IMR-90 (cell line): ENCODE measurements at regions not wholly inside any gene's neighbourhood (a gene's known extent, or its start where the extent isn't known, plus 50 kb on each side); places are given as distances from the start of the nearest gene placed in this dataset.

Experiments
- ATAC-seq: fragments of 200-7000 bp; cut with Tn5 transposase; 2 replicates; pipeline ENCODE4 v1.9.1; 2020; ENCODE audit warnings: low read depth, mild to moderate bottlenecking, moderate library complexity
- BruUV-seq: library from RNA; stranded (reverse); fragments of 400-500 nt; replicated peaks from 2 replicates; lab custom pipeline; 2021; lab: Mats Ljungman, UMichigan
- CTCF ChIA-PET: fragments of 300-600 bp; formaldehyde crosslinking; extraction: SDS; loops from one replicate; lab custom pipeline; 2021; ENCODE audit warnings: antibody characterized with exemption; lab: Yijun Ruan, JAX
- POLR2A ChIA-PET: fragments of 300-600 bp; sonication (Branson Sonifier 250); formaldehyde crosslinking; loops from one replicate; lab custom pipeline; 2022; ENCODE audit warnings: antibody characterized with exemption; ENCODE audit not compliant: unreplicated experiment; lab: Charles Lee
- DNase-seq: peaks from one replicate; pipeline ENCODE4 v3.0.0; 2013
- H2AFZ ChIP-seq: replicated peaks from 2 replicates; pipeline ENCODE3; 2013; ENCODE audit warnings: low read length, mild to moderate bottlenecking; ENCODE audit not compliant: poor library complexity
- H2AK5ac ChIP-seq: 2 replicates; pipeline ENCODE4 v1.6.1; 2013; ENCODE audit warnings: low read depth, low read length, inconsistent platforms
- H2AK9ac ChIP-seq: replicated peaks from 2 replicates; pipeline ENCODE3; 2013; ENCODE audit warnings: mild to moderate bottlenecking, low read depth, low read length, moderate library complexity; ENCODE audit not compliant: poor library complexity
- H2BK120ac ChIP-seq: 2 replicates; pipeline ENCODE4 v1.6.1; 2013; ENCODE audit warnings: low read depth, low read length, inconsistent platforms
- H2BK15ac ChIP-seq: 3 replicates; pipeline ENCODE4 v1.6.1; 2013; ENCODE audit warnings: low read depth, low read length, inconsistent platforms
- H2BK20ac ChIP-seq: 2 replicates; pipeline ENCODE4 v1.6.1; 2013; ENCODE audit warnings: low read depth, mild to moderate bottlenecking, inconsistent platforms, low read length, moderate library complexity
- H2BK5ac ChIP-seq: 2 replicates; pipeline ENCODE4 v1.6.1; 2013; ENCODE audit warnings: mild to moderate bottlenecking, low read depth, low read length, inconsistent platforms; ENCODE audit not compliant: poor library complexity, severe bottlenecking
- H3K14ac ChIP-seq: replicated peaks from 2 replicates; pipeline ENCODE4 v1.6.1; 2013; ENCODE audit warnings: low read depth, low read length, inconsistent platforms
- H3K18ac ChIP-seq: 2 replicates; pipeline ENCODE4 v1.6.1; 2013; ENCODE audit warnings: low read depth, low read length, control low read depth
- H3K23ac ChIP-seq: 2 replicates; pipeline ENCODE4 v1.6.1; 2013; ENCODE audit warnings: low read depth, low read length, inconsistent platforms
- H3K27ac ChIP-seq: 2 replicates; pipeline ENCODE4 v1.5.1; 2013; ENCODE audit warnings: mild to moderate bottlenecking, control low read depth, low read length; ENCODE audit not compliant: insufficient read depth
- H3K27me3 ChIP-seq: 2 replicates; pipeline ENCODE4 v1.6.1; 2013; ENCODE audit warnings: low read length; ENCODE audit not compliant: control insufficient read depth, insufficient read depth
- H3K36me3 ChIP-seq: 2 replicates; pipeline ENCODE4 v1.6.1; 2013; ENCODE audit warnings: low read length, mixed read lengths; ENCODE audit not compliant: control insufficient read depth, insufficient read depth
- H3K4ac ChIP-seq: 2 replicates; pipeline ENCODE4 v1.6.1; 2013; ENCODE audit warnings: low read depth, low read length, inconsistent platforms
- H3K4me1 ChIP-seq: 2 replicates; pipeline ENCODE4 v1.6.1; 2013; ENCODE audit warnings: low read length, mixed read lengths; ENCODE audit not compliant: control insufficient read depth, insufficient read depth
- H3K4me2 ChIP-seq: 2 replicates; pipeline ENCODE4 v1.6.1; 2013; ENCODE audit warnings: low read depth, mild to moderate bottlenecking, control low read depth, low read length, moderate library complexity
- H3K4me3 ChIP-seq: 2 replicates; pipeline ENCODE4 v1.5.1; 2013; ENCODE audit warnings: low read depth, mild to moderate bottlenecking, control low read depth, low read length, moderate library complexity; ENCODE audit not compliant: insufficient read depth
- H3K56ac ChIP-seq: 2 replicates; pipeline ENCODE4 v1.6.1; 2013; ENCODE audit warnings: low read length, inconsistent platforms; ENCODE audit not compliant: insufficient read depth; ENCODE audit errors: extremely low read depth
- H3K79me1 ChIP-seq, 2 experiments: 2 replicates each; pipeline ENCODE4 v1.6.1; 2013; ENCODE audit warnings: low read length in 2 of 2, inconsistent platforms in 1 of 2, low read depth in 1 of 2
- H3K9ac ChIP-seq: 2 replicates; pipeline ENCODE4 v1.6.1; 2013; ENCODE audit warnings: low read depth, low read length, control low read depth
- H3K9me1 ChIP-seq: 2 replicates; pipeline ENCODE4 v1.6.1; 2013; ENCODE audit warnings: low read length, inconsistent platforms; ENCODE audit not compliant: insufficient read depth
- H3K9me3 ChIP-seq: 2 replicates; pipeline ENCODE4 v1.6.1; 2013; ENCODE audit warnings: low read length; ENCODE audit not compliant: control insufficient read depth, insufficient read depth
- H4K20me1 ChIP-seq: 2 replicates; pipeline ENCODE4 v1.6.1; 2013; ENCODE audit warnings: low read length, inconsistent platforms; ENCODE audit not compliant: insufficient read depth
- H4K5ac ChIP-seq: 2 replicates; pipeline ENCODE4 v1.6.1; 2013; ENCODE audit warnings: mild to moderate bottlenecking, low read depth, low read length, control low read depth
- H4K8ac ChIP-seq, 2 experiments: 2 replicates each; pipeline ENCODE4 v1.6.1; 2013; ENCODE audit warnings: low read depth in 2 of 2, low read length in 2 of 2, control low read depth in 1 of 2, inconsistent platforms in 1 of 2
- H4K91ac ChIP-seq: 2 replicates; pipeline ENCODE4 v1.6.1; 2013; ENCODE audit warnings: low read depth, low read length, inconsistent platforms; ENCODE audit not compliant: insufficient read depth
- CTCF ChIP-seq: conservative IDR thresholded peaks from 2 replicates; pipeline ENCODE4 v1.5.1; 2012; ENCODE audit warnings: mild to moderate bottlenecking, low read depth, low read length, improper control_type of control experiment
- MXI1 ChIP-seq: IDR thresholded peaks from 2 replicates; pipeline ENCODE4 v1.6.1; 2012; ENCODE audit warnings: low read depth, mild to moderate bottlenecking, low read length, moderate library complexity, borderline replicate concordance
- WGBS, 2 experiments: methylation state at CpG; one replicate each; pipeline versions ENCODE4 v1.1.5 to v1.1.7; 2013; ENCODE audit warnings: missing lambda C conversion rate in 2 of 2; ENCODE audit not compliant: insufficient read length in 1 of 2; ENCODE audit errors: extremely low coverage in 2 of 2; 5-methylcytosine and 5-hydroxymethylcytosine counted together
- dilution Hi-C: fragments of 300-500 bp; cut with HindIII; formaldehyde crosslinking; loops from one replicate; pipeline ENCODE4 v1.14.3; 2018; ENCODE audit warnings: low sequenced_read_pairs; ENCODE audit not compliant: unreplicated experiment
- in situ Hi-C: fragments of 300-500 bp; cut with MboI; formaldehyde crosslinking; loops from 3 replicates; pipeline ENCODE4 v1.14.3; 2019; ENCODE audit warnings: low sequenced_read_pairs, inconsistent platforms, mixed read lengths
- intact Hi-C: fragments of 100-400 bp; cut with micrococcal nuclease; formaldehyde crosslinking; loops from 2 replicates; pipeline ENCODE4 v1.10.0; 2022
- TF ChIP-seq, protein P1 (sequence below): fragments of 150-350 bp; IDR thresholded peaks from 2 replicates; pipeline ENCODE4 v1.6.1; 2016; ENCODE audit warnings: low read depth, mild to moderate bottlenecking, low read length, moderate library complexity, borderline replicate concordance

DNA sequence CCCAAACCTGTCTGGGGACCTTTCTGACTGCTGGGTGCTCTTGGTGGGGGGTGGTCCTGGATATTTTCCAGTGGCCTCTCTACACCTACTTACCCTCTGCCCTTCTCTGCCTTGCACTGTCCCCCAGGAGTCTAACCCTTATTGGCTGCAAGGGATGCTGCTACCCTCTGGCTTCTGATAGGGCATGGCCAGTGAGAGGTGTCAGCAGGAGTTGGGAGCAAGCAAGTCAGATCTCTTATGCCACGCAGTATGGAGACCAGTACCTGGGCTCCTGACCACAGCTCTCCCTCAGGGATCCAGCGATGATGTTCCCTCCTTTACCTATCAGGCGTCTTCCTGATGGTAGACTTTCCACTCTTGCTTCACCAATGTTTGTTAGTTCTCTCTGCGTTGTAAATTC lies 373.7 kb downstream of the SOCS6 start:
- Histone ChIP-seq H3K27me3 (no peaks in the 10 kb centered on the region), H3K18ac (no peak overlapping the region), H3K79me1 (no peaks in the 10 kb centered on the region), H3K9me1 (no peaks in the 10 kb centered on the region), H3K4me2 (no peak overlapping the region), H2BK20ac (no peak overlapping the region), H4K20me1 (no peaks in the 10 kb centered on the region), H3K4me1 (no peaks in the 10 kb centered on the region), H2BK120ac (no peak overlapping the region), H3K27ac (no peak overlapping the region), H2AK5ac (no peak overlapping the region), H4K5ac (no peak overlapping the region), H2BK5ac (no peak overlapping the region), H3K23ac (no peak overlapping the region), H4K91ac (no peak overlapping the region), H3K9me3 (peaks cover 4% of the 10 kb centered on the region; the same call in 1 of the 2 replicates), H3K4ac (no peak overlapping the region), H2BK15ac (no peak overlapping the region), H3K14ac (no peak overlapping the region), H3K36me3 (no peaks in the 10 kb centered on the region), H3K9ac (no peak overlapping the region), H3K4me3 (no peak overlapping the region), H2AK9ac (no peak overlapping the region), H4K8ac (no peak overlapping the region), H2AFZ (no peak overlapping the region), H3K56ac (no peak overlapping the region)
- DNase-seq (no peak), ATAC-seq (no peak)
- TF ChIP-seq, protein P1, sequence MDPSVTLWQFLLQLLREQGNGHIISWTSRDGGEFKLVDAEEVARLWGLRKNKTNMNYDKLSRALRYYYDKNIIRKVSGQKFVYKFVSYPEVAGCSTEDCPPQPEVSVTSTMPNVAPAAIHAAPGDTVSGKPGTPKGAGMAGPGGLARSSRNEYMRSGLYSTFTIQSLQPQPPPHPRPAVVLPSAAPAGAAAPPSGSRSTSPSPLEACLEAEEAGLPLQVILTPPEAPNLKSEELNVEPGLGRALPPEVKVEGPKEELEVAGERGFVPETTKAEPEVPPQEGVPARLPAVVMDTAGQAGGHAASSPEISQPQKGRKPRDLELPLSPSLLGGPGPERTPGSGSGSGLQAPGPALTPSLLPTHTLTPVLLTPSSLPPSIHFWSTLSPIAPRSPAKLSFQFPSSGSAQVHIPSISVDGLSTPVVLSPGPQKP, result no peak
- TF ChIP-seq CTCF (no peak), MXI1 (no peak)
- CTCF ChIA-PET, result no interaction called here
- POLR2A ChIA-PET, result no interaction called here
- intact Hi-C loops (no loop called here), in situ Hi-C loops (no loop called here), dilution Hi-C loops (no loop called here)
- no TSS peak for BruUV-seq
- 57% methylated on average over 3 of the region's 4 CpGs; no CpG with 5 or more reads in 1 of the 2 experiments for WGBS, 2 experiments
